ENCODE measurements at regions not wholly inside any gene's neighbourhood (a gene's known extent, or its start where the extent isn't known, plus 50 kb on each side); places are given as distances from the start of the nearest gene placed in this dataset.

GRCh38 chr15:36079021-36079420, 500.4 kb upstream of the CDIN1 start:
- H3K27ac Mint-ChIP-seq, result no peak overlapping the region
- intact Hi-C loops (cut with micrococcal nuclease), result no loop called here

DNA sequence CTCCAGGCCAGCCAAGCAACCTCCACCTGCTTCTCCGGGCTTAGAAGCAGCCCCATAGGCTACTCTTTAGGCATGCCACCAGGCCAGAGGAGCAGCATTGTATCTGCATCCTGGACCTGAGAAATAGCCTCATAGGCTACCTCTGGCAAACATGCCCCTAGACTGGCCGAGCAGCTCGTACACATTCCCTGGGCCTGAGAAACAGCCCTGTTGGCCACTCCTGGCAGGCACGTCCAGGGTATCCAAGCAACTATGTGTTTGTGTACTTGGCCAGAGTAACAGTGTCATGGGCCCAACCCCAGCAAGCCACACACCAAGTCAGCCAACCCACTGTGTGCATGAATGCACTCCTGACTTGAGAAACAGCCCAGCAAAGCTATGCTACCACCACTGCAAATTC, 498.7 kb upstream of the CDIN1 start:
- no peak overlapping the region for H3K4me3 Mint-ChIP-seq
- DNase-seq, result no peak
- intact Hi-C loops (cut with micrococcal nuclease), result no loop called here
- CTCF ChIA-PET, result no interaction called here
- H3K4me1 Mint-ChIP-seq (ENCODE audit: low read depth), result no peaks in the 10 kb centered on the region
- no peaks in the 10 kb centered on the region for H3K27me3 Mint-ChIP-seq (ENCODE audit: low read depth)
- no peaks in the 10 kb centered on the region for H3K36me3 Mint-ChIP-seq (ENCODE audit: low read depth)
- H3K27ac Mint-ChIP-seq, result no peak overlapping the region
- peaks cover 13% of the 10 kb centered on the region for H3K9me3 Mint-ChIP-seq

More at GRCh38 chr15:36079021-36079420, 500.4 kb upstream of the CDIN1 start:
- no peak for DNase-seq
- CTCF ChIA-PET, result no interaction called here
- H3K4me1 Mint-ChIP-seq (ENCODE audit: low read depth), result no peaks in the 10 kb centered on the region
- peaks cover 13% of the 10 kb centered on the region for H3K9me3 Mint-ChIP-seq
- H3K27me3 Mint-ChIP-seq (ENCODE audit: low read depth), result no peaks in the 10 kb centered on the region
- no peaks in the 10 kb centered on the region for H3K36me3 Mint-ChIP-seq (ENCODE audit: low read depth)
- H3K4me3 Mint-ChIP-seq, result no peak overlapping the region

GRCh38 chr15:36090286-36090946, 489.0 kb upstream of the CDIN1 start:
- DNase-seq, result no peak
- no peaks in the 10 kb centered on the region for H3K36me3 Mint-ChIP-seq (ENCODE audit: low read depth)
- peaks cover 6% of the 10 kb centered on the region for H3K9me3 Mint-ChIP-seq
- H3K27me3 Mint-ChIP-seq (ENCODE audit: low read depth), result no peaks in the 10 kb centered on the region
- intact Hi-C loops (cut with micrococcal nuclease), result no loop called here
- H3K4me3 Mint-ChIP-seq, result no peak overlapping the region
- CTCF ChIA-PET, result no interaction called here
- no peak overlapping the region for H3K27ac Mint-ChIP-seq
- no peaks in the 10 kb centered on the region for H3K4me1 Mint-ChIP-seq (ENCODE audit: low read depth)

DNA sequence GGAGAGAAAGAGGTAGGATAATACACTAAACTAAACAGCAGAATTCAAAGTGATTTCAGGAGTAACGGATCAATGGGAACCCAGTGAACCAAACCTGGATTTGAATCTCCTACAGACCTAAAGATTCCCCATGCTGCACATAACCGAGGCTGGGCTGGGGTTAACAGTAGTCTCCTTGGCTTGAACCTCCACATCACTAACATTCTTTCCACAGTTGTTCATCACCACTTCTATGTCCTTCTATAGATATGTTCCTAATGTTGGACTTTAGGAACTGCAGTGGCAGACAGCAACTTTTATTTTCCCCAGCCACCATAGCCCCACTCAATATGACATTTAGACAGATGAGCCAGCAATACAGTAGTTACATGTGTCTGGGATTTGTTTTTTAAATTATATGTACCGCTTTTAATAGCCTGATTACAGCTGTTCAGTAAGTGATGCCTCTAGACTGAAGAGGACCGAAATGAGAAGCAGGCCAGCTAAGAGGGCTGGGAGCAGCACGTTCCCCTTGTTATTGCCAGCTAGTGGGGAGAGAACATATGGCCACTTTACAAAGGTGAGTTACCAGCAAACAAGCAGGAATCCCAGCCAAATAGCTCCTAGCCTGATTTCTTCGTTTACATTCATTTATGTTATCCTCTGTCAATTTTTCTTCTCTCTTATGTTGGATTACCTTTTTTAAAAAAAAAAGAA, 472.6 kb upstream of the CDIN1 start:
- Mint-ChIP-seq H3K4me1 (ENCODE audit: low read depth) (no peaks in the 10 kb centered on the region), H3K27me3 (ENCODE audit: low read depth) (no peaks in the 10 kb centered on the region), H3K4me3 (no peak overlapping the region), H3K9me3 (peaks cover 1% of the 10 kb centered on the region), H3K36me3 (ENCODE audit: low read depth) (no peaks in the 10 kb centered on the region), H3K27ac (no peak overlapping the region)
- no peak for DNase-seq
- CTCF ChIA-PET, result no interaction called here
- intact Hi-C loops (cut with micrococcal nuclease), result no loop called here

DNA sequence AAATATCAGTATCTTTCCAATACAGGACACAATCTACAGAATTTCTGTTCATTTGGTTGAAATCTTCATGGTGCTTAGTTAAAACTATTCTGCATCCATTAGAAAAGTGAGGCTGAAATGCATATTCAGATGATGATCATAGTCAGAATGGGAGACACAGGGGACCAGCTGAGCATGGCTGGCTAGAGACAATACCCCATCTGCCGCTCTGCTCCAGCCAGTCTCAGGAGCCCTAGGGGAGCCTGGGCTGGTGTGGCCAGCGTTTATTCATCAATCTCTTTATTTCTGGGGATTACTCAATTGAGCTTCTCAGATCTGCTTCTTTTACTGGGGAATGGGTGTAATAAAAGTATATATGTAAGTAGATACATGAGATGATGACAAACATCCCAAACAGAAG, 470.9 kb upstream of the CDIN1 start:
- intact Hi-C loops (cut with micrococcal nuclease), result no loop called here
- DNase-seq, result no peak
- CTCF ChIA-PET, result no interaction called here
- H3K4me3 Mint-ChIP-seq, result no peak overlapping the region
- H3K9me3 Mint-ChIP-seq, result peaks cover 1% of the 10 kb centered on the region
- H3K36me3 Mint-ChIP-seq (ENCODE audit: low read depth), result no peaks in the 10 kb centered on the region
- H3K4me1 Mint-ChIP-seq (ENCODE audit: low read depth), result no peaks in the 10 kb centered on the region
- H3K27ac Mint-ChIP-seq, result no peak overlapping the region
- H3K27me3 Mint-ChIP-seq (ENCODE audit: low read depth), result no peaks in the 10 kb centered on the region

DNA sequence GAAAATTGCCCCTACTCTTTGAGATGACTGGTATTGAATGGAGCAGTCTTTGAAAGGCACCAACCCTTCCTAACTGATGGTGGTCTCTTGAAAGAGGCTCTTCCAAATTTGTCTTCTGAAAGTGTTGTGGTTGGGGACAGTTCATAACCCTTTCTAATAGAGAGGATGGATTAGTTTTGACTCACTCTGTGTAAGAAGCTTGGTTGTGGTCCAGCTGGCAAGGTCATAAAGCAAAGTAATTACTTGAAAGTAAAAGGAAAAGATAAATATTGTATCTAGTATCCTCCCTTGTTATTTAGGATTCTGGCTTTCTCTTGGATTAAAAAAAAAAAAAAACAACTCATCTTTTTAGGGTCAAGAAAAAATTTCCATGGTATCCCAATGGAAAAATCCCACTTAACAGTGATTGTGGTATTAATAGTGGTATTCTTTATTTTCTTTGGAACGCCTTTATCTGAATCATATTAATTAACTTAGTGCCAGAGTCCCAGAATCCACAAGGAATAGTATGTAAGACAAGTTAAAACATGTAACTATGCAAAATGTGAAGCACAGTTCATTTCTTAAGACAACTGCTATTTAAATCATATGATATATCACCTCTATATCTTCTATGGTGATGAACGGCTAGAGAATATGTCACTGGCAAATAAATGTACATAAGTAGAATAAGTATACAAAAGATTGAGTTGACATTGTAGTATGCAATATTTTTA, 469.3 kb upstream of the CDIN1 start:
- intact Hi-C loops (cut with micrococcal nuclease), result no loop called here
- Mint-ChIP-seq H3K27me3 (ENCODE audit: low read depth) (no peaks in the 10 kb centered on the region), H3K9me3 (peaks cover 1% of the 10 kb centered on the region), H3K4me1 (ENCODE audit: low read depth) (no peaks in the 10 kb centered on the region), H3K4me3 (no peak overlapping the region), H3K36me3 (ENCODE audit: low read depth) (no peaks in the 10 kb centered on the region), H3K27ac (no peak overlapping the region)
- DNase-seq, result no peak
- CTCF ChIA-PET, result no interaction called here

DNA sequence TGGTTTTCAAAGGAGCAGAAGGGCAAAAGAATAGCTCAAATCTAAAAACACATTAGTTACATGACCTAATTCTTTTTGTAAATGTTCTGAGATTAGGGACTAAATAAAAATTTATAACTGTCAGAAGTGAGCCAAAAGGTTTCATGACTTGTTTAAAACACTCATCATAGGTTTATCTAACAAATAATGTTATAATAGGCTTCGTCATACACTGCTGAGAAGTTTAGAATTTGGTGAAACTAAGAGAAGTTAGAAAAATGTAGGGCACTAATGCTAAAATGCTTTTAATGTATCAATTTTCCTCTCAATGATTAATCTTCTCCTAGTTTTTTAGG, 468.8 kb upstream of the CDIN1 start:
- Mint-ChIP-seq H3K4me1 (ENCODE audit: low read depth) (no peaks in the 10 kb centered on the region), H3K36me3 (ENCODE audit: low read depth) (no peaks in the 10 kb centered on the region), H3K27ac (no peak overlapping the region), H3K27me3 (ENCODE audit: low read depth) (no peaks in the 10 kb centered on the region), H3K9me3 (peaks cover 1% of the 10 kb centered on the region), H3K4me3 (no peak overlapping the region)
- DNase-seq, result no peak
- intact Hi-C loops (cut with micrococcal nuclease), result no loop called here
- CTCF ChIA-PET, result no interaction called here

DNA sequence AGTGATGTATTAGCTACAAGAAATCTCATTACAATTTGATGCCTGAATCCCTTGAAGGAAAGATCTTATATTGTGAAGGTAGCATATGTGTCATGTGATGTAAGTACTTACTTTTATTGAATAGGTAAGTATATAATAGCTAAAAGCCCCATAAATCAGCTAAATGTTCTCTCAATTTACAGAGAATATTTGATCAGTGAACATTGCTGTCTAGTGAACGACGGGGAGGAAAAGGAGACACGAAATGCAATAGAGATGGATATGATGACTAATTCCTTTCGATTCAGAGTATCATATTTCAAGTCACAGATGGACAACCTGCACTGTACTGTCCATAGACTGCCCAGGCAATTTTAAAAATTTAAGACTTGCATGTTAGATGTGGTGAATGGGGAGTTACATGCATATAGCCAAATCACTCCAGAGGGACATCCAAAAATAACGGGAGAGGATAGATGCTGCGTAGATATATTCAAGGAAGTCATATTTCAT, 462.1 kb upstream of the CDIN1 start:
- H3K9me3 Mint-ChIP-seq, result no peaks in the 10 kb centered on the region
- no peak for DNase-seq
- no peaks in the 10 kb centered on the region for H3K4me1 Mint-ChIP-seq (ENCODE audit: low read depth)
- no peaks in the 10 kb centered on the region for H3K36me3 Mint-ChIP-seq (ENCODE audit: low read depth)
- H3K27me3 Mint-ChIP-seq (ENCODE audit: low read depth), result no peaks in the 10 kb centered on the region
- intact Hi-C loops (cut with micrococcal nuclease), result no loop called here
- H3K27ac Mint-ChIP-seq, result no peak overlapping the region
- H3K4me3 Mint-ChIP-seq, result no peak overlapping the region
- CTCF ChIA-PET, result interaction anchor here (0.8 kb wide), 2 partner anchors 20 to 309 kb away, joined by 5 to 8 read pairs; no protein-coding TSS in a partner anchor

GRCh38 chr15:36126194-36126593, 453.2 kb upstream of the CDIN1 start:
- no peaks in the 10 kb centered on the region for H3K36me3 Mint-ChIP-seq (ENCODE audit: low read depth)
- no peak for DNase-seq
- peaks cover 2% of the 10 kb centered on the region for H3K27me3 Mint-ChIP-seq (ENCODE audit: low read depth)
- intact Hi-C loops (cut with micrococcal nuclease), result no loop called here
- no peak overlapping the region for H3K4me3 Mint-ChIP-seq
- no peak overlapping the region for H3K27ac Mint-ChIP-seq
- H3K9me3 Mint-ChIP-seq, result no peaks in the 10 kb centered on the region
- H3K4me1 Mint-ChIP-seq (ENCODE audit: low read depth), result no peaks in the 10 kb centered on the region
- CTCF ChIA-PET, result no interaction called here

DNA sequence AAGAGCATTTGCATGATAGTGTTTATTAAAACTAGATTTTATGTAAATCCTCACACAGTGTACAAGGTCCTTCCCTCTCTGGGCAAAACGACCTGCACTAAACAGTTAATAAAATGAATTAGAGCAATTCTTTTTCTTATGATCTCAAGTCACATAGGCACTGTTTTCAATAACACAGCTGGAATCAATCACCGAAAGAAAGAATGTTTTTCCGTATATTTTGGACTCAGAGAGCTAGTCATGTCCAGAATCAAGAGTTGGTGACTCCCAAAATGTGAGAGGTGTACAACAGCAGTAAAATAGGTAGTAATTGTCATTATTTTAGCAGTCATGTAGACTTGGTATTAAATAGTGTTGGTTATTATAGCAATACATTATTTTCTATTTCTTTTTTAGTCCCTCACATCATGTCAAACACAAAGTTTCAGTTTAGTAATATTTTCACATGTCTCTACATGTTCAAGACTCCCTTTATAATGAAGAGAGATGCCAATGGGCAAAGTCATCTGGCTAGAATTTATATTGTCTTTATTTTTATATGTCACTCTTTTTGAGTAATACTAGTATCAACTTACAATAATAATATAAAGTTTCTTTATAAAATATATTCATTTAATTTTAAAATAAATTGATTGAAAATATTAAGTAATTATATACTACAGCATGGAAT, 448.6 kb upstream of the CDIN1 start:
- intact Hi-C loops (cut with micrococcal nuclease), result no loop called here
- no peaks in the 10 kb centered on the region for H3K27me3 Mint-ChIP-seq (ENCODE audit: low read depth)
- CTCF ChIA-PET, result no interaction called here
- no peak overlapping the region for H3K27ac Mint-ChIP-seq
- H3K4me3 Mint-ChIP-seq, result no peak overlapping the region
- no peaks in the 10 kb centered on the region for H3K9me3 Mint-ChIP-seq
- H3K4me1 Mint-ChIP-seq (ENCODE audit: low read depth), result no peaks in the 10 kb centered on the region
- DNase-seq, result no peak
- H3K36me3 Mint-ChIP-seq (ENCODE audit: low read depth), result no peaks in the 10 kb centered on the region

DNA sequence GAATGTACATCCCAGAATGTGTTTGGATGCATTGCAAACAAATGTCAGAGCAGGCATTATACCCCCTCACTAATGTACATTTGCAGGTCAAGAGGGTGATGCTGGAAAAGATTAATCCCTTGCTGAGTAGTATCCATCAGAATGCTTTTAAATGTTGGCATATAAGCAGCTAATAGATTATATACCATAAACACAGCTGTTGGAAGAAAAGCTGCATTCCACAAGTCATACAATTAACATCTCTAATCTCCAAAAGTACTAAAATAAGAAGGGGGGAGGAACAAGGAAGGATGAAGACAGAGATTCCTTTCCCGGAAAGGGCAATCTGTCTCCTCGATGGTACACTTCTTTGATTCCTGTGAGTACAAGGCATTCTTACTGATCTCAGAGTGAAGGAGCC, 445.7 kb upstream of the CDIN1 start:
- Mint-ChIP-seq H3K27me3 (ENCODE audit: low read depth) (no peaks in the 10 kb centered on the region), H3K4me1 (ENCODE audit: low read depth) (no peaks in the 10 kb centered on the region), H3K36me3 (ENCODE audit: low read depth) (no peaks in the 10 kb centered on the region), H3K9me3 (peaks cover 1% of the 10 kb centered on the region), H3K27ac (no peak overlapping the region), H3K4me3 (no peak overlapping the region)
- CTCF ChIA-PET, result no interaction called here
- DNase-seq, result no peak
- intact Hi-C loops (cut with micrococcal nuclease), result no loop called here

- H3K9me3 Mint-ChIP-seq, result peaks cover 4% of the 10 kb centered on the region
- H3K27me3 Mint-ChIP-seq (ENCODE audit: low read depth), result no peaks in the 10 kb centered on the region
- CTCF ChIA-PET, result interaction anchor here (0.6 kb wide), 1 partner anchor 184 kb away, joined by 3 read pairs; no protein-coding TSS in a partner anchor
- no peak for DNase-seq
- H3K4me3 Mint-ChIP-seq, result no peak overlapping the region
- H3K36me3 Mint-ChIP-seq (ENCODE audit: low read depth), result no peaks in the 10 kb centered on the region
- H3K27ac Mint-ChIP-seq, result no peak overlapping the region
- no peaks in the 10 kb centered on the region for H3K4me1 Mint-ChIP-seq (ENCODE audit: low read depth)
- intact Hi-C loops (cut with micrococcal nuclease), result no loop called here
Observed at GRCh38 chr15:36136049-36136448, 443.4 kb upstream of the CDIN1 start.
